ENCODE measurements at regions not wholly inside any gene's neighbourhood (a gene's known extent, or its start where the extent isn't known, plus 50 kb on each side); places are given as distances from the start of the nearest gene placed in this dataset.
A peak's percentile ranks its signal among the peaks of the same experiment; 100 is the strongest.

GRCh38 chr4:121277194-121278105, 103.4 kb downstream of the QRFPR start:
- no peak for DNase-seq

GRCh38 chr4:121273191-121273590, 107.6 kb downstream of the QRFPR start:
- no peak for DNase-seq

GRCh38 chr4:121272526-121272925, 108.3 kb downstream of the QRFPR start:
- DNase-seq: no peak

GRCh38 chr4:121270389-121270788, 106.3 kb upstream of the TNIP3 start:
- no peak for DNase-seq

- DNase-seq: no peak
Observed at GRCh38 chr4:121269001-121269400, 104.9 kb upstream of the TNIP3 start.

GRCh38 chr4:121266982-121267381, 102.9 kb upstream of the TNIP3 start:
- DNase-seq: no peak

GRCh38 chr4:121256887-121257466, 92.9 kb upstream of the TNIP3 start:
- no peak for DNase-seq

- no peak for DNase-seq
Observed at GRCh38 chr4:121255986-121256750, 92.0 kb upstream of the TNIP3 start.

GRCh38 chr4:121253961-121254360, 89.8 kb upstream of the TNIP3 start:
- DNase-seq: no peak

GRCh38 chr4:121252224-121252806, 88.2 kb upstream of the TNIP3 start:
- DNase-seq: peak; percentile 3

GRCh38 chr4:121248747-121249146, 84.6 kb upstream of the TNIP3 start:
- no peak for DNase-seq

- DNase-seq: no peak
Observed at GRCh38 chr4:121246698-121247097, 82.6 kb upstream of the TNIP3 start.

- DNase-seq: no peak
Observed at GRCh38 chr4:121243485-121243884, 79.4 kb upstream of the TNIP3 start.

GRCh38 chr4:121242188-121242750, 78.1 kb upstream of the TNIP3 start:
- no peak for DNase-seq

GRCh38 chr4:121239951-121240350, 75.8 kb upstream of the TNIP3 start:
- DNase-seq: no peak

GRCh38 chr4:121238461-121238860, 74.3 kb upstream of the TNIP3 start:
- DNase-seq: no peak

- no peak for DNase-seq
Observed at GRCh38 chr4:121237069-121237399, 72.9 kb upstream of the TNIP3 start.

GRCh38 chr4:121236353-121237068, 72.4 kb upstream of the TNIP3 start:
- DNase-seq: no peak

GRCh38 chr4:121233982-121234381, 69.9 kb upstream of the TNIP3 start:
- peak; percentile 0 for DNase-seq

GRCh38 chr4:121229993-121230392, 65.9 kb upstream of the TNIP3 start:
- DNase-seq: no peak

- no peak for DNase-seq
Observed at GRCh38 chr4:121228848-121229247, 64.7 kb upstream of the TNIP3 start.

- no peak for DNase-seq
Observed at GRCh38 chr4:121227341-121227792, 63.2 kb upstream of the TNIP3 start.

Data from NCI-H2171 treated with DMSO at 0.1 percent for 48 hours (cell line).